Astrocyte (in vitro differentiated cells and primary cell): ENCODE measurements at regions not wholly inside any gene's neighbourhood (a gene's known extent, or its start where the extent isn't known, plus 50 kb on each side); places are given as distances from the start of the nearest gene placed in this dataset.

Experiments
- DNase-seq: peaks from one replicate; pipeline ENCODE4 v3.0.0-alpha.2; 2010; ENCODE audit warnings: low read depth
- FAIRE-seq: peaks from 2 replicates; lab custom pipeline; 2011; peaks lifted over from hg19 to GRCh38; lab: Jason Lieb, UNC
- H2AFZ ChIP-seq: 2 replicates; pipeline ENCODE4 v1.6.0; 2012; ENCODE audit warnings: low read depth, low read length, inconsistent platforms
- H3K27ac ChIP-seq: 2 replicates; pipeline ENCODE4 v1.5.1; 2011; ENCODE audit warnings: low read depth, low read length, inconsistent platforms
- H3K27me3 ChIP-seq: 2 replicates; pipeline ENCODE4 v1.6.0; 2011; ENCODE audit warnings: low read length, inconsistent platforms; ENCODE audit not compliant: insufficient read depth
- H3K36me3 ChIP-seq: 2 replicates; pipeline ENCODE4 v1.5.1; 2011; ENCODE audit warnings: low read length, inconsistent platforms; ENCODE audit not compliant: insufficient read depth
- H3K4me1 ChIP-seq: 2 replicates; pipeline ENCODE4 v1.5.1; 2011; ENCODE audit warnings: low read length, inconsistent platforms; ENCODE audit not compliant: insufficient read depth
- H3K4me2 ChIP-seq: 2 replicates; pipeline ENCODE4 v1.6.0; 2012; ENCODE audit warnings: low read length, inconsistent platforms
- H3K4me3 ChIP-seq: 2 replicates; pipeline ENCODE4 v1.5.1; 2011; ENCODE audit warnings: low read depth, mild to moderate bottlenecking, low read length, inconsistent platforms; ENCODE audit not compliant: insufficient read depth
- H3K79me2 ChIP-seq: 2 replicates; pipeline ENCODE4 v1.6.0; 2012; ENCODE audit warnings: mild to moderate bottlenecking, low read length, inconsistent platforms; ENCODE audit not compliant: insufficient read depth
- H3K9ac ChIP-seq: 2 replicates; pipeline ENCODE4 v1.6.0; 2012; ENCODE audit warnings: mild to moderate bottlenecking, low read length, inconsistent platforms
- H3K9me3 ChIP-seq: 2 replicates; pipeline ENCODE4 v1.5.1; 2012; ENCODE audit warnings: low read depth, mild to moderate bottlenecking, low read length, inconsistent platforms; ENCODE audit not compliant: insufficient read depth
- H4K20me1 ChIP-seq: 2 replicates; pipeline ENCODE4 v1.6.0; 2012; ENCODE audit warnings: low read length, inconsistent platforms; ENCODE audit not compliant: insufficient read depth
- H3K27ac Mint-ChIP-seq: one replicate; pipeline ENCODE4 v1.8.0; 2021; ENCODE audit warnings: mild to moderate bottlenecking, mixed read lengths; ENCODE audit not compliant: unreplicated experiment
- H3K27me3 Mint-ChIP-seq: one replicate; pipeline ENCODE4 v1.8.0; 2021; ENCODE audit warnings: low read depth, mixed read lengths; ENCODE audit not compliant: unreplicated experiment
- H3K36me3 Mint-ChIP-seq: one replicate; pipeline ENCODE4 v1.8.0; 2021; ENCODE audit warnings: low read depth, mixed read lengths; ENCODE audit not compliant: unreplicated experiment
- H3K4me1 Mint-ChIP-seq: one replicate; pipeline ENCODE4 v1.8.0; 2021; ENCODE audit warnings: low read depth, mixed read lengths; ENCODE audit not compliant: unreplicated experiment
- H3K4me3 Mint-ChIP-seq: one replicate; pipeline ENCODE4 v1.8.0; 2021; ENCODE audit warnings: mild to moderate bottlenecking, moderate library complexity, mixed read lengths; ENCODE audit not compliant: unreplicated experiment
- H3K9me3 Mint-ChIP-seq: one replicate; pipeline ENCODE4 v1.8.0; 2021; ENCODE audit warnings: mild to moderate bottlenecking, mixed read lengths; ENCODE audit not compliant: unreplicated experiment
- EZH2 ChIP-seq: IDR thresholded peaks from 2 replicates; pipeline ENCODE4 v1.6.1; 2012; ENCODE audit warnings: mild to moderate bottlenecking, low read length, inconsistent platforms; ENCODE audit not compliant: insufficient read depth
- TF ChIP-seq, protein P1 (sequence below): IDR thresholded peaks from 2 replicates; pipeline ENCODE4 v1.5.1; 2011; ENCODE audit warnings: low read depth, mild to moderate bottlenecking, inconsistent platforms, low read length, moderate library complexity; ENCODE audit not compliant: insufficient read depth

DNA sequence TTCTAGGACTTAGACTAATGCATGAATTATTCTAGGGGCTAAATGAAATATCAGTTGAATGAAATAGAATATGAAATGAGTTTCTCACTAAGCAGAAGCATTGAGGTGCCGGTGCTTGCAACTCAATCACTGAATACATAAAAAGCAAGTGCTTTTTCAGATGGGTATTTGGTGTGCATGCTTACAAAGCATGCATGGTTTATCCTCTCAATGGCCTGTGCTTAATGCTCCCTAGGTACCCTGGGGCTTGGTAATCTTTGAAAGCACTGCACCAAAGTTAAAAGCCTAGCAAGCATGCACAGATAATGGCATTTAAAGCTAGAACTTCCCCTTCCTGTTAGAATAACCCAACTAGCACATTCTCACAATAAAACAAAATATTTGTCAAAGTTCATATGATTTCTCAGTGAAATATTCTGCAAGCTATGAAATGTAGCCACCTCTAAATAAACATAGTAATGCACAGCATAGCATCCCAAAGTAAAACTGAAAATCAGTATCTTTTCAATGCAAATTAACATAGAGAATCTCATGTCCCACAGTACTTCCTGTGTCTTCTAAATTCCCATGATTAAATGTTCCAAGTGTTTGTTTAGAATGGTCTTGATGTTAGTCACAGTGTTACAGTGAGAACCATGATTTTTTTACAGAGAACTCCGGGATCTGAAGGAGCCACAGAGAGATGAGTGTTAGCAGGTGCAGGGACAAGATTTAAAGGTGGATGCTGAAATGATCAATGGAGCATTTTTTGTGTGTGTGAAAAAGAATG is 143.4 kb upstream of the CDH6 start:
- no peaks in the 10 kb centered on the region for H3K36me3 ChIP-seq
- FAIRE-seq (no peak), DNase-seq (peak; percentile 10)
- no peaks in the 10 kb centered on the region for H3K79me2 ChIP-seq
- no peak overlapping the region for H3K27ac ChIP-seq
- H3K9me3 ChIP-seq, result no peaks in the 10 kb centered on the region
- no peak overlapping the region for H3K27ac Mint-ChIP-seq
- TF ChIP-seq EZH2, result no peak
- TF ChIP-seq, protein P1, sequence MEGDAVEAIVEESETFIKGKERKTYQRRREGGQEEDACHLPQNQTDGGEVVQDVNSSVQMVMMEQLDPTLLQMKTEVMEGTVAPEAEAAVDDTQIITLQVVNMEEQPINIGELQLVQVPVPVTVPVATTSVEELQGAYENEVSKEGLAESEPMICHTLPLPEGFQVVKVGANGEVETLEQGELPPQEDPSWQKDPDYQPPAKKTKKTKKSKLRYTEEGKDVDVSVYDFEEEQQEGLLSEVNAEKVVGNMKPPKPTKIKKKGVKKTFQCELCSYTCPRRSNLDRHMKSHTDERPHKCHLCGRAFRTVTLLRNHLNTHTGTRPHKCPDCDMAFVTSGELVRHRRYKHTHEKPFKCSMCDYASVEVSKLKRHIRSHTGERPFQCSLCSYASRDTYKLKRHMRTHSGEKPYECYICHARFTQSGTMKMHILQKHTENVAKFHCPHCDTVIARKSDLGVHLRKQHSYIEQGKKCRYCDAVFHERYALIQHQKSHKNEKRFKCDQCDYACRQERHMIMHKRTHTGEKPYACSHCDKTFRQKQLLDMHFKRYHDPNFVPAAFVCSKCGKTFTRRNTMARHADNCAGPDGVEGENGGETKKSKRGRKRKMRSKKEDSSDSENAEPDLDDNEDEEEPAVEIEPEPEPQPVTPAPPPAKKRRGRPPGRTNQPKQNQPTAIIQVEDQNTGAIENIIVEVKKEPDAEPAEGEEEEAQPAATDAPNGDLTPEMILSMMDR, result no peak
- H3K27me3 Mint-ChIP-seq, result no peaks in the 10 kb centered on the region
- no peak overlapping the region for H3K4me3 Mint-ChIP-seq
- no peaks in the 10 kb centered on the region for H4K20me1 ChIP-seq
- no peak overlapping the region for H2AFZ ChIP-seq
- no peak overlapping the region for H3K9ac ChIP-seq
- no peak overlapping the region for H3K4me3 ChIP-seq
- peaks cover 2% of the 10 kb centered on the region for H3K9me3 Mint-ChIP-seq
- no peaks in the 10 kb centered on the region for H3K27me3 ChIP-seq
- H3K4me1 Mint-ChIP-seq, result peaks cover 2% of the 10 kb centered on the region
- H3K4me2 ChIP-seq, result no peak overlapping the region
- no peaks in the 10 kb centered on the region for H3K4me1 ChIP-seq
- no peaks in the 10 kb centered on the region for H3K36me3 Mint-ChIP-seq

DNA sequence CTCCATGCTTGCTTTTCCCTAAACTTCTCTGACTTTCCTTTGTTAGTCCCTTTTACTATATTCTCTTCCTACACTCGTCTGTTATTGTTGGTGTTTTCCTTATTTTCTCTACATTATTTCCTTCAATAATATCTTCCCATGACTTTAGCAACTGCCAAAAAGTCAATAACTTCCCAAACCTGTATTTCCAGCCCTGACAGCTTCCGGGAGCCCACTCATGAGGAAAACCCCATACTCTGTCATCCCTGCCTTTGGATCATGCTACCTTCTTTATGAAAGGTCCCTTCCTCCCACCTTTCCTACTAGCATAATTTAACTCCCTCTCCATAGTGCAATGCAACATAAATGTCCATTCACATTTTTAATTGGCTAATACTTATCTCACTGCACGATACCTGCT is 144.0 kb upstream of the CDH6 start:
- H3K4me1 Mint-ChIP-seq, result peaks cover 2% of the 10 kb centered on the region
- DNase-seq (no peak), FAIRE-seq (no peak)
- Histone ChIP-seq H3K27ac (no peak overlapping the region), H3K79me2 (no peaks in the 10 kb centered on the region), H3K4me3 (no peak overlapping the region), H3K9ac (no peak overlapping the region), H4K20me1 (no peaks in the 10 kb centered on the region), H3K4me1 (no peaks in the 10 kb centered on the region), H3K36me3 (no peaks in the 10 kb centered on the region), H3K9me3 (no peaks in the 10 kb centered on the region), H3K27me3 (no peaks in the 10 kb centered on the region), H2AFZ (no peak overlapping the region), H3K4me2 (no peak overlapping the region)
- H3K9me3 Mint-ChIP-seq, result peaks cover 2% of the 10 kb centered on the region
- no peak for TF ChIP-seq EZH2
- TF ChIP-seq, protein P1, result no peak
- no peak overlapping the region for H3K4me3 Mint-ChIP-seq
- H3K27ac Mint-ChIP-seq, result no peak overlapping the region
- H3K27me3 Mint-ChIP-seq, result no peaks in the 10 kb centered on the region
- no peaks in the 10 kb centered on the region for H3K36me3 Mint-ChIP-seq
